ENCODE measurements at regions not wholly inside any gene's neighbourhood (a gene's known extent, or its start where the extent isn't known, plus 50 kb on each side); places are given as distances from the start of the nearest gene placed in this dataset.

- H3K27me3 ChIP-seq (replicated peaks in 1 of 7): no peaks in the 10 kb centered on the region
- H3K9me3 ChIP-seq: peaks cover 0 to 7% (median 0%) of the 10 kb centered on the region in 8 donors
- H3K36me3 ChIP-seq: no peaks in the 10 kb centered on the region
- H3K4me3 ChIP-seq: no peak overlapping the region
- H3K4me1 ChIP-seq: no peaks in the 10 kb centered on the region
- no peak for DNase-seq
- H3K27ac ChIP-seq: no peak overlapping the region
- TF ChIP-seq POLR2A (IDR thresholded peaks at IDR 0.05) (no peak), CTCF (IDR thresholded peaks at IDR 0.05 in 8 of 11, conservative IDR thresholded peaks at IDR 0.05 in 3 of 11) (no peak), POLR2AphosphoS5 (IDR thresholded peaks at IDR 0.05) (no peak)
- intact Hi-C loops (cut with DNase I; ENCODE audit: low total_unique reads): no loop called here
- 70 to 86% (median 79%) methylated on average over 7 of the region's 7 CpGs for WGBS, 5 donors
These were observed 147.1 kb upstream of the IRS2 start for GRCh38 chr13:109933476-109933875.

GRCh38 chr13:109924376-109924775, 138.0 kb upstream of the IRS2 start:
- no peak for DNase-seq
- intact Hi-C loops (cut with DNase I; ENCODE audit: low total_unique reads): no loop called here
- no peaks in the 10 kb centered on the region for H3K36me3 ChIP-seq
- no peak overlapping the region for H3K4me3 ChIP-seq
- 79 to 100% (median 93%) methylated on average over 1 of the region's 1 CpG for WGBS, 5 donors
- H3K27me3 ChIP-seq (replicated peaks in 1 of 7): no peaks in the 10 kb centered on the region
- H3K27ac ChIP-seq: no peak overlapping the region
- no peak for TF ChIP-seq CTCF (IDR thresholded peaks at IDR 0.05 in 8 of 11, conservative IDR thresholded peaks at IDR 0.05 in 3 of 11)
- H3K9me3 ChIP-seq: peaks cover 0 to 7% (median 0%) of the 10 kb centered on the region in 8 donors
- no peaks in the 10 kb centered on the region for H3K4me1 ChIP-seq

DNA sequence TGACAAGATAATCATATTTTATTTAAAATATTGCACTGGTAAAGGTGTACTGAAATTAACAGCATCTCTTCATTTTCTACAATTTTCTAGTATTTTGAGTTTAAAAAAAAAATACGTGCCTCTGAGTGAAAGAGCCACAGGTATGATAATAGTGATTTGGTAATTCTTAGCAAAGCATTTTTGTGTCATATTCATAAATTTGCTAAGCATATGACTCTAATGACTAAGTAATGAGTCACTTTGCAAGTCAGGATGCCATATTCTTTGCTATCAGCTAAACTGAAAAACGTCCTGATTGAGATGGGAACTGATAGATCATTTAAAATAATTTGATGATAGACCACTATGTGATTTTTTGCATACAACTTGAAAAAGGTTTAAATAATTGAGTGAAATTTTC, 136.1 kb upstream of the IRS2 start:
- 68 to 80% (median 72%) methylated on average over 2 of the region's 2 CpGs for WGBS, 5 donors

DNA sequence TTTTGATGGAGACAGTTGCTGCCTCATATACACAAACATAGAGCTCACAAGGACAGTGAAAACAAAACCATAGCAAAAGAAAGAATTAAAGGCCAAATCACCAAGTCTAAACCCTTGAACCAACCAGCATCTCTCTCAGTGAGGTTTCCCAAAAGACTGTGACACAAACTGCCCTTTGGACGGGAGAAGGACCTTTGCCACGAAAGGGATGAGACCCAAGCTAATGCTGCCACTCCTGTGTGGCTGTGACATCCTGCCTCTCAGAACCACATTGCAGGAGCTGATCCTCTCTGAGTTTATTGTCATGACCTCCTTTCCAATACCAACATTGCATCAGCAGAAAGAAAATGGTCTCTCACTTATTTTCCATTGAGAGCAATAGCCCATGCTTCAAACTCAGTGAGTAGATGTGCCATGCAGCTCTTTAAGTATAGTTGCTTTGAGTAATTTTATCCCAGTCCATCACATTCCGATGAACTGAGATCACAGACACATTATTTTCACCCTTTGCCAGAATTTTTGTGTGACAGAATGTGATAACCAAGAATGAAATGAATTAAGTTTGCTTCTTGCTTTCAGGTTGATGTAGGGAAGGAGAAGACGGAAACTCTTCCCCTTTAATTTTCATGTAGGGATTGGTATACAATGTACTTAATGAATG, 133.5 kb upstream of the IRS2 start:
- 77 to 91% (median 87%) methylated on average over 4 of the region's 4 CpGs for WGBS, 5 donors
- no peak for DNase-seq
- H3K27ac ChIP-seq: no peak overlapping the region

More for the DNA sequence above, 136.1 kb upstream of the IRS2 start:
- intact Hi-C loops (cut with DNase I; ENCODE audit: low total_unique reads): no loop called here
- peaks cover 0 to 5% (median 0%) of the 10 kb centered on the region in 7 donors for H3K27me3 ChIP-seq (replicated peaks in 1 of 7)
- no peaks in the 10 kb centered on the region for H3K4me1 ChIP-seq
- no peak overlapping the region for H3K4me3 ChIP-seq
- peaks cover 0 to 7% (median 0%) of the 10 kb centered on the region in 8 donors for H3K9me3 ChIP-seq
- TF ChIP-seq CTCF (IDR thresholded peaks at IDR 0.05 in 8 of 11, conservative IDR thresholded peaks at IDR 0.05 in 3 of 11) (no peak), POLR2A (IDR thresholded peaks at IDR 0.05) (no peak), POLR2AphosphoS5 (IDR thresholded peaks at IDR 0.05) (no peak)
- no peaks in the 10 kb centered on the region for H3K36me3 ChIP-seq
- no peak overlapping the region for H3K27ac ChIP-seq
- DNase-seq: no peak

More for the DNA sequence above, 133.5 kb upstream of the IRS2 start:
- TF ChIP-seq CTCF (IDR thresholded peaks at IDR 0.05 in 8 of 11, conservative IDR thresholded peaks at IDR 0.05 in 3 of 11) (no peak), POLR2AphosphoS5 (IDR thresholded peaks at IDR 0.05) (no peak), POLR2A (IDR thresholded peaks at IDR 0.05) (no peak)
- H3K4me1 ChIP-seq: no peaks in the 10 kb centered on the region
- peaks cover 0 to 5% (median 0%) of the 10 kb centered on the region in 7 donors for H3K27me3 ChIP-seq (replicated peaks in 1 of 7)
- intact Hi-C loops (cut with DNase I; ENCODE audit: low total_unique reads): no loop called here
- no peaks in the 10 kb centered on the region for H3K36me3 ChIP-seq
- H3K4me3 ChIP-seq: no peak overlapping the region
- no peaks in the 10 kb centered on the region for H3K9me3 ChIP-seq
